Gastroesophageal sphincter (tissue), 3 donors: ENCODE measurements at regions not wholly inside any gene's neighbourhood (a gene's known extent, or its start where the extent isn't known, plus 50 kb on each side); places are given as distances from the start of the nearest gene placed in this dataset.

Experiments
- EP300 ChIP-seq: sonication (generic); formaldehyde crosslinking; IDR thresholded peaks from one replicate; pipeline ENCODE4 v1.6.1; 2017; ENCODE audit warnings: antibody characterized with exemption, mild to moderate bottlenecking
- POLR2A ChIP-seq, 2 donors: fragments of 450-650 bp; IDR thresholded peaks; one replicate each; pipeline ENCODE4 v1.6.1; 2017; ENCODE audit warnings: antibody characterized with exemption in 2 of 2, mild to moderate bottlenecking in 2 of 2, moderate library complexity in 1 of 2
- TF ChIP-seq, protein P1 (sequence below), 4 experiments: fragments of 200-600 bp in 2 of 4; fragments of 450-650 bp in 2 of 4; sonication (generic) in 1 of 4; IDR thresholded peaks; one replicate each; pipeline ENCODE4 v1.5.1; 2017 to 2019; ENCODE audit warnings: antibody characterized with exemption in 4 of 4, mild to moderate bottlenecking in 2 of 4, moderate library complexity in 2 of 4

- TF ChIP-seq POLR2A (IDR thresholded peaks at IDR 0.05) (no peak), EP300 (no peak)
- TF ChIP-seq, protein P1, sequence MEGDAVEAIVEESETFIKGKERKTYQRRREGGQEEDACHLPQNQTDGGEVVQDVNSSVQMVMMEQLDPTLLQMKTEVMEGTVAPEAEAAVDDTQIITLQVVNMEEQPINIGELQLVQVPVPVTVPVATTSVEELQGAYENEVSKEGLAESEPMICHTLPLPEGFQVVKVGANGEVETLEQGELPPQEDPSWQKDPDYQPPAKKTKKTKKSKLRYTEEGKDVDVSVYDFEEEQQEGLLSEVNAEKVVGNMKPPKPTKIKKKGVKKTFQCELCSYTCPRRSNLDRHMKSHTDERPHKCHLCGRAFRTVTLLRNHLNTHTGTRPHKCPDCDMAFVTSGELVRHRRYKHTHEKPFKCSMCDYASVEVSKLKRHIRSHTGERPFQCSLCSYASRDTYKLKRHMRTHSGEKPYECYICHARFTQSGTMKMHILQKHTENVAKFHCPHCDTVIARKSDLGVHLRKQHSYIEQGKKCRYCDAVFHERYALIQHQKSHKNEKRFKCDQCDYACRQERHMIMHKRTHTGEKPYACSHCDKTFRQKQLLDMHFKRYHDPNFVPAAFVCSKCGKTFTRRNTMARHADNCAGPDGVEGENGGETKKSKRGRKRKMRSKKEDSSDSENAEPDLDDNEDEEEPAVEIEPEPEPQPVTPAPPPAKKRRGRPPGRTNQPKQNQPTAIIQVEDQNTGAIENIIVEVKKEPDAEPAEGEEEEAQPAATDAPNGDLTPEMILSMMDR (IDR thresholded peaks at IDR 0.05) = no peak
Measured at GRCh38 chr13:56201834-56202233, 938.9 kb upstream of the PRR20A start.
